Tibial artery (tissue), 4 donors: ENCODE measurements at regions not wholly inside any gene's neighbourhood (a gene's known extent, or its start where the extent isn't known, plus 50 kb on each side); places are given as distances from the start of the nearest gene placed in this dataset.

ENCODE experiments used
- DNase-seq, 2 donors: peaks; one replicate each; pipeline ENCODE4 v3.0.0-alpha.2; 2019
- H3K27ac ChIP-seq, 2 donors: fragments of 200-600 bp; sonication (generic) in 1 of 2; 1 replicate in 1 of 2; 2 replicates in 1 of 2; pipeline ENCODE4 v1.5.1; 2018 to 2019; ENCODE audit warnings: mild to moderate bottlenecking in 1 of 2
- H3K27me3 ChIP-seq, 2 donors: fragments of 200-600 bp; sonication (generic) in 1 of 2; one replicate each; pipeline versions ENCODE4 v1.5.1 to v1.6.0; 2016 to 2019
- H3K36me3 ChIP-seq, 3 donors: fragments of 200-600 bp; sonication (generic) in 2 of 3; one replicate each; pipeline ENCODE4 v1.5.1; 2016 to 2019; ENCODE audit warnings: mild to moderate bottlenecking in 2 of 3
- H3K4me1 ChIP-seq, 4 donors: fragments of 200-600 bp; sonication (generic) in 2 of 4; 1 replicate in 3 of 4; 2 replicates in 1 of 4; pipeline ENCODE4 v1.5.1; 2016 to 2019
- H3K4me3 ChIP-seq, 2 donors: fragments of 200-600 bp; sonication (generic) in 1 of 2; 1 replicate in 1 of 2; 2 replicates in 1 of 2; pipeline ENCODE4 v1.5.1; 2018 to 2019; ENCODE audit warnings: mild to moderate bottlenecking in 2 of 2
- H3K9me3 ChIP-seq, 3 donors: fragments of 200-600 bp; sonication (generic) in 1 of 3; one replicate each; pipeline ENCODE4 v1.5.1; 2016 to 2019
- intact Hi-C: fragments of 100-400 bp; cut with DNase I; formaldehyde crosslinking; loops from one replicate; pipeline ENCODE4 v1.15.0; 2023; ENCODE audit warnings: low total_unique reads
- TF ChIP-seq, protein P1 (sequence below), 2 experiments: fragments of 200-600 bp in 1 of 2; fragments of 450-650 bp in 1 of 2; IDR thresholded peaks; one replicate each; pipeline ENCODE4 v1.5.1; 2017 to 2019; ENCODE audit warnings: antibody characterized with exemption in 2 of 2, mild to moderate bottlenecking in 1 of 2, moderate library complexity in 1 of 2

- no peak overlapping the region for H3K27ac ChIP-seq
- no peak overlapping the region for H3K4me3 ChIP-seq
- H3K36me3 ChIP-seq = no peaks in the 10 kb centered on the region
- DNase-seq = no peak
- TF ChIP-seq, protein P1, sequence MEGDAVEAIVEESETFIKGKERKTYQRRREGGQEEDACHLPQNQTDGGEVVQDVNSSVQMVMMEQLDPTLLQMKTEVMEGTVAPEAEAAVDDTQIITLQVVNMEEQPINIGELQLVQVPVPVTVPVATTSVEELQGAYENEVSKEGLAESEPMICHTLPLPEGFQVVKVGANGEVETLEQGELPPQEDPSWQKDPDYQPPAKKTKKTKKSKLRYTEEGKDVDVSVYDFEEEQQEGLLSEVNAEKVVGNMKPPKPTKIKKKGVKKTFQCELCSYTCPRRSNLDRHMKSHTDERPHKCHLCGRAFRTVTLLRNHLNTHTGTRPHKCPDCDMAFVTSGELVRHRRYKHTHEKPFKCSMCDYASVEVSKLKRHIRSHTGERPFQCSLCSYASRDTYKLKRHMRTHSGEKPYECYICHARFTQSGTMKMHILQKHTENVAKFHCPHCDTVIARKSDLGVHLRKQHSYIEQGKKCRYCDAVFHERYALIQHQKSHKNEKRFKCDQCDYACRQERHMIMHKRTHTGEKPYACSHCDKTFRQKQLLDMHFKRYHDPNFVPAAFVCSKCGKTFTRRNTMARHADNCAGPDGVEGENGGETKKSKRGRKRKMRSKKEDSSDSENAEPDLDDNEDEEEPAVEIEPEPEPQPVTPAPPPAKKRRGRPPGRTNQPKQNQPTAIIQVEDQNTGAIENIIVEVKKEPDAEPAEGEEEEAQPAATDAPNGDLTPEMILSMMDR (IDR thresholded peaks at IDR 0.05) = no peak
- no peaks in the 10 kb centered on the region for H3K9me3 ChIP-seq
- no peaks in the 10 kb centered on the region for H3K4me1 ChIP-seq
- intact Hi-C loops = no loop called here
- H3K27me3 ChIP-seq = no peaks in the 10 kb centered on the region
Observed at GRCh38 chr13:54945973-54946372, 1917.4 kb downstream of the OLFM4 start.

DNA sequence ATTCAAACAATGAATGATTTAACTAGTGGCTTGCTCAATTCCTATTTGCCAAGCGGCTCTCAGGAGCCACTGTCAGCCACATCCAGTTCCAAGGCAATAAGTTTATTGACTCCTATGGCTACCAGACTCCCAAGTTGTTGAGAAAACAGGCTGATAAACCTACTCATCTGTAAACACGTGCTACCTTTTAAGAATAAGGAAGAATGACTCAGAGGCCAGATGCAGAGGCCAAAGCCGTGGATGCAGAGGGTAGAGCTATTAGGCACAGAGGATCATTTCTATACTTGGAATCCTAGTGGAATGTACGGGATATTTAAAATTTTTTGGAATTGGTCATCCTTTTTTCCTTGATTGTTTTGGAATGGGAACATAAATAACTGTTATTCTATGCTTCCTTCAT lies 1921.1 kb downstream of the OLFM4 start:
- Histone ChIP-seq H3K27me3 (no peaks in the 10 kb centered on the region), H3K27ac (no peak overlapping the region), H3K36me3 (no peaks in the 10 kb centered on the region), H3K4me3 (no peak overlapping the region), H3K9me3 (no peaks in the 10 kb centered on the region), H3K4me1 (no peaks in the 10 kb centered on the region)
- TF ChIP-seq, protein P1 (IDR thresholded peaks at IDR 0.05) = no peak
- DNase-seq = no peak
- intact Hi-C loops = no loop called here

DNA sequence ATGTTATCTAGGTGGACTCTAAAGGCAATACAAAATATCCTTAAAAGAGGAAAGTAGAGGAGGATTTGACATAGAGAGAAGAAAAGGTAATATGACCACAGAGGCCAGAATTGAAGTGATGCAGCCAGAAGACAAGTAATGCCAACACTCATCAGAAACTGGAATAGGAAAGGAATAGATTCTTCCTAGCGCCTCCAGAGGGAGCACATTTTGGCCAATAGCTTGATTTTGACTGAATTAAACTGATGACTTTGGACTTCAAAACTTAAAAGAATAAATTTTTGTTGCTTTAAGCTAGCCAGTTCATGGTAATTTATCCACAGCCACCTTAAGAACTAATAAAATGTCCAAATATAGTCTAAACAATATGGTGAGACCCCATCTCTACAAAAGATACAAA lies 1921.9 kb downstream of the OLFM4 start:
- no peaks in the 10 kb centered on the region for H3K27me3 ChIP-seq
- DNase-seq = no peak
- no peaks in the 10 kb centered on the region for H3K4me1 ChIP-seq
- H3K4me3 ChIP-seq = no peak overlapping the region
- TF ChIP-seq, protein P1 (IDR thresholded peaks at IDR 0.05) = no peak
- intact Hi-C loops = no loop called here
- H3K9me3 ChIP-seq = no peaks in the 10 kb centered on the region
- H3K27ac ChIP-seq = no peak overlapping the region
- H3K36me3 ChIP-seq = no peaks in the 10 kb centered on the region

GRCh38 chr13:54953786-54954185 lies 1925.2 kb downstream of the OLFM4 start:
- no peak for DNase-seq
- H3K36me3 ChIP-seq = no peaks in the 10 kb centered on the region
- H3K27me3 ChIP-seq = no peaks in the 10 kb centered on the region
- H3K27ac ChIP-seq = no peak overlapping the region
- no peaks in the 10 kb centered on the region for H3K9me3 ChIP-seq
- H3K4me1 ChIP-seq = no peaks in the 10 kb centered on the region
- TF ChIP-seq, protein P1 (IDR thresholded peaks at IDR 0.05) = no peak
- intact Hi-C loops = no loop called here
- no peak overlapping the region for H3K4me3 ChIP-seq

- TF ChIP-seq, protein P1 (IDR thresholded peaks at IDR 0.05) = no peak
- Histone ChIP-seq H3K27ac (no peak overlapping the region), H3K36me3 (no peaks in the 10 kb centered on the region), H3K27me3 (no peaks in the 10 kb centered on the region), H3K4me3 (no peak overlapping the region), H3K4me1 (no peaks in the 10 kb centered on the region), H3K9me3 (peaks cover 0 to 10% (median 9%) of the 10 kb centered on the region in 3 donors)
- DNase-seq = no peak
- intact Hi-C loops = no loop called here
Observed at GRCh38 chr13:54958781-54959180, 1930.2 kb downstream of the OLFM4 start.

GRCh38 chr13:54965881-54966280 lies 1937.3 kb downstream of the OLFM4 start:
- no peak overlapping the region for H3K27ac ChIP-seq
- no peaks in the 10 kb centered on the region for H3K27me3 ChIP-seq
- DNase-seq = no peak
- no peaks in the 10 kb centered on the region for H3K4me1 ChIP-seq
- TF ChIP-seq, protein P1 (IDR thresholded peaks at IDR 0.05) = no peak
- no peak overlapping the region for H3K4me3 ChIP-seq
- H3K36me3 ChIP-seq = no peaks in the 10 kb centered on the region
- peaks cover 0 to 10% (median 9%) of the 10 kb centered on the region in 3 donors for H3K9me3 ChIP-seq
- intact Hi-C loops = no loop called here
